ENCODE measurements at regions not wholly inside any gene's neighbourhood (a gene's known extent, or its start where the extent isn't known, plus 50 kb on each side); places are given as distances from the start of the nearest gene placed in this dataset.
"Not testable (repeated sequence)": the region's sequence is repeated elsewhere in the genome, so short reads cannot be mapped to it uniquely, and the experiment has no call there.

GRCh38 chr4:110424144-110424543, 51.8 kb upstream of the ENPEP start:
- Mint-ChIP-seq H3K27me3 (no peaks in the 10 kb centered on the region), H3K36me3 (ENCODE audit: low read depth) (no peaks in the 10 kb centered on the region), H3K27ac (no peak overlapping the region), H3K4me1 (no peaks in the 10 kb centered on the region), H3K4me3 (no peak overlapping the region)
- DNase-seq (no peak), ATAC-seq (no peak)
- H3K9me3 ChIP-seq (ENCODE audit: control insufficient read depth, low read length, poor library complexity, severe bottlenecking) = no peaks in the 10 kb centered on the region

- Mint-ChIP-seq H3K27ac (no peak overlapping the region), H3K36me3 (ENCODE audit: low read depth) (no peaks in the 10 kb centered on the region), H3K4me1 (no peaks in the 10 kb centered on the region), H3K27me3 (peaks cover 15% of the 10 kb centered on the region), H3K4me3 (no peak overlapping the region)
- DNase-seq (no peak), ATAC-seq (no peak)
- no peaks in the 10 kb centered on the region for H3K9me3 ChIP-seq (ENCODE audit: control insufficient read depth, low read length, poor library complexity, severe bottlenecking)
These were observed 57.3 kb upstream of the ENPEP start for GRCh38 chr4:110418641-110419040.

GRCh38 chr4:110417136-110417535, 58.8 kb upstream of the ENPEP start:
- no peak overlapping the region for H3K27ac Mint-ChIP-seq
- H3K27me3 Mint-ChIP-seq = peaks cover 18% of the 10 kb centered on the region
- no peak for DNase-seq
- no peaks in the 10 kb centered on the region for H3K9me3 ChIP-seq (ENCODE audit: control insufficient read depth, low read length, poor library complexity, severe bottlenecking)
- ATAC-seq = no peak
- H3K4me3 Mint-ChIP-seq = no peak overlapping the region
- no peaks in the 10 kb centered on the region for H3K4me1 Mint-ChIP-seq
- H3K36me3 Mint-ChIP-seq (ENCODE audit: low read depth) = no peaks in the 10 kb centered on the region

- Mint-ChIP-seq H3K36me3 (ENCODE audit: low read depth) (no peaks in the 10 kb centered on the region), H3K4me1 (no peaks in the 10 kb centered on the region), H3K4me3 (no peak overlapping the region), H3K27me3 (peaks cover 25% of the 10 kb centered on the region), H3K27ac (no peak overlapping the region)
- DNase-seq (no peak), ATAC-seq (no peak)
- no peaks in the 10 kb centered on the region for H3K9me3 ChIP-seq (ENCODE audit: control insufficient read depth, low read length, poor library complexity, severe bottlenecking)
These were observed 60.5 kb upstream of the ENPEP start for GRCh38 chr4:110415478-110415877.

DNA sequence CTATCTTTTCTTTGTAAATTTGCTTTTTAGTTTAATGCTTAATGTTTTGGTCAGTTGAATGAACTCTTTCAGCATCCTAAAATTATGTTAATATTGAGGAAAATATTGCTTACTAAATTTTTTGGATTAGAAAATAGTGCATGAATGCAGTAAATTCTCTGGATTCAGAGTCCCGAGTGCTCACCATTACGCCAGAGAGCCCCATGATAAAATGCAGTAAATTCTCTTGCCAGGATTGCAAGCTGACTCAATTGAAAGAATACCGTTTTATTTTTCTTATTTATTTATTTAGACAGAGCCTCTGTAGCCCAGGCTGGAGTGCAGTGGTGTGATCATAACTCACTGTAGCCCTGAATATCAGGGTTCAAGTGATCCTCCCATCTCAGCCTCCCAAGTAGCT, 60.9 kb upstream of the ENPEP start:
- H3K27me3 Mint-ChIP-seq = peaks cover 25% of the 10 kb centered on the region
- no peak overlapping the region for H3K27ac Mint-ChIP-seq
- no peak overlapping the region for H3K4me3 Mint-ChIP-seq
- DNase-seq = no peak
- no peaks in the 10 kb centered on the region for H3K4me1 Mint-ChIP-seq
- H3K9me3 ChIP-seq (ENCODE audit: control insufficient read depth, low read length, poor library complexity, severe bottlenecking) = no peaks in the 10 kb centered on the region
- no peak for ATAC-seq
- H3K36me3 Mint-ChIP-seq (ENCODE audit: low read depth) = no peaks in the 10 kb centered on the region

- Mint-ChIP-seq H3K27ac (no peak overlapping the region), H3K27me3 (peaks cover 25% of the 10 kb centered on the region), H3K4me1 (no peaks in the 10 kb centered on the region), H3K36me3 (ENCODE audit: low read depth) (no peaks in the 10 kb centered on the region), H3K4me3 (no peak overlapping the region)
- no peak for DNase-seq
- H3K9me3 ChIP-seq (ENCODE audit: control insufficient read depth, low read length, poor library complexity, severe bottlenecking) = no peaks in the 10 kb centered on the region
- ATAC-seq = no peak
These were observed 61.4 kb upstream of the ENPEP start for GRCh38 chr4:110414561-110414920.

DNA sequence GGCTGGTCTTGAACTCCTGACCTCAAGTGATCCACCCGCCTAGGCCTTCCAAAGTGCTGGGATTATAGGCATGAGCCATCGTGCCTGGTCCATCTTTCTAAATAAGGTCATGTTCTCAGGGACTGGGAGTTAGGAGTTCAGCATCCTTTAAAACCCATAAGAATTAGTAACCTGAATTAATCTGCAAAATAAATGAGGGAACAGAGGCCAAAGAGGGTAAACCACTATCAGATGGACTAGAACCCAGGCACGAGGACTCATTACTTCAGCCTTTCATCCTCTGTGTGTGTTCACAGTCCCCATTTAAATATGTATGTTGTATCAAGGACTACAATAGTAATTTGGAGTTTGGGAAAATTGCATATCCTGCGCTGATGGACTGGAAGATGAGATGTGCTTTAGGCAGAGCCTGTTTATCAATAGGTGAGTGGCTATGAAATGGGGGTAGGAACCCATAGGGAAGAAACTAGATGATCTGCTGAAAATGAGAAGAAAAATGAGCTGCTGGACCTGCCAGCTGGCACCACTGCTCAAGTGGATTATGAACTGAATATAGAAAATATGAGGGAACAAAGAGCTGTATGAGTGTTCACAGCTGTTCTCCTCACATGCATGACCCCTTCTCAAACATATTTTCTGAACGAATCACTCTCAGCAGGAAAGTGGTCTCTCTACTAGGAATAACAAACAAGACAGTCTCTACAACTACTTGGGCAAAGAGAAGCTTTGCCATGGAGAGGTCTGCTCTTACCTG, 62.0 kb upstream of the ENPEP start:
- H3K27ac Mint-ChIP-seq; H3K9me3 ChIP-seq (ENCODE audit: control insufficient read depth, low read length, poor library complexity, severe bottlenecking); DNase-seq; H3K4me1 Mint-ChIP-seq; H3K4me3 Mint-ChIP-seq; ATAC-seq; H3K36me3 Mint-ChIP-seq (ENCODE audit: low read depth): not testable (repeated sequence)
- H3K27me3 Mint-ChIP-seq = peaks cover 25% of the 10 kb centered on the region

- Mint-ChIP-seq H3K36me3 (ENCODE audit: low read depth) (no peaks in the 10 kb centered on the region), H3K4me1 (no peaks in the 10 kb centered on the region), H3K27me3 (peaks cover 25% of the 10 kb centered on the region), H3K27ac (no peak overlapping the region), H3K4me3 (no peak overlapping the region)
- DNase-seq = no peak
- no peaks in the 10 kb centered on the region for H3K9me3 ChIP-seq (ENCODE audit: control insufficient read depth, low read length, poor library complexity, severe bottlenecking)
- ATAC-seq = no peak
These were observed 63.4 kb upstream of the ENPEP start for GRCh38 chr4:110412354-110413065.

DNA sequence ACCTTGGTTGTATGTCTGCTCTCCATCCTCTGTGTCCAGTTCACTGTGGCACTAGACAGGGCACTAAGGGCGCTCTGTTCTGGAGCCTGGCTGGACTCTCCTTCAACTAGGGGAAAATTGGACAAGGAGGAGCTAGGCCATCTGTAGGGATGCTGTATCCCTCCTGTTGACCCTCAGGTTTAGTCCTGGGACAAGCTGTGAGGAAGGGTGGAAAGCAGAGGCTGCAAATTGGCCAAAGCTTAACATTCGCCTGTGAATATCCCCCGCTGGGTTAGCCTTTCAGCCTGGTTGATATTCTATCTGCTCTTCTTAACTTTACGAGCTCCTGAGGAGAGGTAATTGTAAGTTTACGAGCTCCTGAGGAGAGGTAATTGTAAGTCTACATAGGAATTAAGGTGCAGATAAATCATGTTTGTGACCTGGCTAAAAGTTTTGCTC, 64.4 kb upstream of the ENPEP start:
- no peak overlapping the region for H3K4me3 Mint-ChIP-seq
- H3K36me3 Mint-ChIP-seq (ENCODE audit: low read depth) = no peaks in the 10 kb centered on the region
- DNase-seq (no peak), ATAC-seq (no peak)
- no peak overlapping the region for H3K27ac Mint-ChIP-seq
- H3K9me3 ChIP-seq (ENCODE audit: control insufficient read depth, low read length, poor library complexity, severe bottlenecking) = no peaks in the 10 kb centered on the region
- H3K27me3 Mint-ChIP-seq = peaks cover 25% of the 10 kb centered on the region
- no peaks in the 10 kb centered on the region for H3K4me1 Mint-ChIP-seq

GRCh38 chr4:110410853-110411573, 64.9 kb upstream of the ENPEP start:
- ATAC-seq; DNase-seq; H3K4me1 Mint-ChIP-seq; H3K27ac Mint-ChIP-seq; H3K36me3 Mint-ChIP-seq (ENCODE audit: low read depth); H3K9me3 ChIP-seq (ENCODE audit: control insufficient read depth, low read length, poor library complexity, severe bottlenecking); H3K4me3 Mint-ChIP-seq: not testable (repeated sequence)
- peaks cover 25% of the 10 kb centered on the region for H3K27me3 Mint-ChIP-seq

DNA sequence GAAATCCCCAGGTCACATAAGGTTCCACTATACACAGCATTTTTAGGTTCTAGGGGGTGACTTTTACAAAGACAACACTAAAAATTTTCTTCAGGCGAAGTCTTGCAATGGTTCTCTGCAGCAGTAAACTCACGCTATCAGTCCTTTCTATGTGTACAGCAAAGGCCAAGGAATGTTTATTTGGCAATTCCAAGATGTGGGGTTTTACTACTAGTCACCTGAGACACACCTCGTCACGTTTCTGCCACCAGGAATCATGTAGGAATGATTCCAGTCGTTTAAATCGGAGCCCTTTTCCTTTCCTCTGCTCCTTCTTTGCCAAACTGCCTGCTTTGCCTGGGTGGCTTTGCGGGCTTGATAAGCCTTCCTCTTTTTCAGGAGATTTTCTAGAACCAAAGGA, 75.9 kb upstream of the ENPEP start:
- Mint-ChIP-seq H3K4me3 (no peak overlapping the region), H3K27ac (no peak overlapping the region), H3K36me3 (ENCODE audit: low read depth) (no peaks in the 10 kb centered on the region), H3K27me3 (peaks cover 8% of the 10 kb centered on the region), H3K4me1 (no peaks in the 10 kb centered on the region)
- no peak for ATAC-seq
- H3K9me3 ChIP-seq (ENCODE audit: control insufficient read depth, low read length, poor library complexity, severe bottlenecking) = no peaks in the 10 kb centered on the region
- DNase-seq = no peak

DNA sequence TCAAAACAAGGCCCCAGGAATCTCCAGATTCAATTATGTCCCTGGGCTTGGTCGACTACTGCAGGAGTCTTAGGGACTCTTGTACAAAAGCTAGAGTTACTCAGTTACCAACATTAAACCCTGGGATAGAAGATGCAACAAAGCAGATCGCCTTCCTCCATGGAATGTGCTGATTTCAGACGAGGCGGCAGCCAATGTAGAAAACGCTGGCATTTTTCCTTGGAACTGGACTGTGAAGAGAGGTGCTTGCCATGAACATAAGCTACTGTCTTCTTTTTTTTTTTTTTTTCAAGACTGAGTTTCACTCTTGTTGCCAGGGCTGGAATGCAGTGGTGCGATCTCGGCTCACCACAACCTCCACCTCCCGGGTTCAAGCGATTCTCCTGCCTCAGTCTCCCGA, 76.9 kb upstream of the ENPEP start:
- H3K9me3 ChIP-seq (ENCODE audit: control insufficient read depth, low read length, poor library complexity, severe bottlenecking); ATAC-seq; H3K27ac Mint-ChIP-seq; DNase-seq; H3K36me3 Mint-ChIP-seq (ENCODE audit: low read depth); H3K27me3 Mint-ChIP-seq; H3K4me3 Mint-ChIP-seq; H3K4me1 Mint-ChIP-seq: not testable (repeated sequence)

- no peak overlapping the region for H3K27ac Mint-ChIP-seq
- no peaks in the 10 kb centered on the region for H3K4me1 Mint-ChIP-seq
- peaks cover 8% of the 10 kb centered on the region for H3K27me3 Mint-ChIP-seq
- no peaks in the 10 kb centered on the region for H3K9me3 ChIP-seq (ENCODE audit: control insufficient read depth, low read length, poor library complexity, severe bottlenecking)
- DNase-seq (no peak), ATAC-seq (no peak)
- no peak overlapping the region for H3K4me3 Mint-ChIP-seq
- H3K36me3 Mint-ChIP-seq (ENCODE audit: low read depth) = no peaks in the 10 kb centered on the region
These were observed 79.0 kb upstream of the ENPEP start for GRCh38 chr4:110396963-110397362.
